T-helper 2 cell (primary cell): ENCODE measurements at regions not wholly inside any gene's neighbourhood (a gene's known extent, or its start where the extent isn't known, plus 50 kb on each side); places are given as distances from the start of the nearest gene placed in this dataset.

Experiments
- DNase-seq, 5 experiments: peaks; one replicate each; pipeline versions ENCODE4 v3.0.0 to v3.0.0-alpha.2; 2012 to 2022

DNA sequence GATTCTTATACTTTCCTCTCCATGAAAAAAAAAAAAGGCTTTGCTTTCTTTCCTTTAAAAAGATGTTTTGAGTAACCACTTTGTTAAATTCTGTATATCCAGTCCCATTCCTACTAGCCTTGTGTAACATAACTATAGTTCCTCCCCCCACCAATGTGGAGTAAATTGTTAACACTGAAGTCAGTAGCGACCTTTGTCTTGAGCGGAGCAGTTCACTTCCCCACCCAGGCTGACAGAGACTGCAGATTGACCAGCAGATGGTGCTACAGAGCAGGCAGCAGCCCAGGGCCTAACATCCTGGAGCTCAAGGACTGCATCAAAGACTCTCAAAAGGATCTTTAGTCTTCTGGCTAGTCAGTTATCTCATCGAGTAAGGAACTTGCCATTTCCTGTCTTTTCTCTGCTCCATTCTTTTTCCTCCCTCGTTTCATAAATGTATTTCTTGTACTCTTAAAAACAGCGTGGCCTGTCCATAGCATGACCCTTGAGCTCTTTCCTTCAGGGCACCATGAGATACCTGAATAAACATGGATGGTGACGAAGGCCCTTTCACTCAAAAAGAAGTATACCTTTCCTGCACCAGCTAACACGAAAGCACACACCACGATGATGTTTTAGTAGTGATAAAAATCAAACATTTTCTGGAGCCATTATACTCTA is 503.5 kb upstream of the PKN2 start:
- peak in 3 of 5 experiments; percentile 19 to 70 (median 29) for DNase-seq

DNA sequence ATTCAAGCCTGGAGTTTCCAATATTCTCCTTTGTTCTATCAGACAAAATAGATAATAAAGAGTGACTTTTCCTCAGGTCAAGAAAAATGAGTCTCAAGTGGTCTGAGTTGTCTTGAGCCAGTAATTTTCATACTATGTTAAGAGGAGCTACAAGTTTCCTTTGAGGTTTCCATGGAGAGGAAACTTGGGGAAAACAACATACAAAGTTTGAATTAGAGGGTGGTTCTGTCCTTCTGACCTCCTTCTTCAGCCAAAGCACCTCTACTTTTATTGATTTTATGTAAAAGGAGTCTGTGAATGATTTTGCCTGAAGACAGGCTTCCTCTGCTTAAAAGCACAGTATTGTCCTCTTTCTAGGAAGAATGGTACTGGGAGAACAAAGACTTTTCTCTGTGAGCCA is 497.2 kb upstream of the PKN2 start:
- DNase-seq, result no peak

DNA sequence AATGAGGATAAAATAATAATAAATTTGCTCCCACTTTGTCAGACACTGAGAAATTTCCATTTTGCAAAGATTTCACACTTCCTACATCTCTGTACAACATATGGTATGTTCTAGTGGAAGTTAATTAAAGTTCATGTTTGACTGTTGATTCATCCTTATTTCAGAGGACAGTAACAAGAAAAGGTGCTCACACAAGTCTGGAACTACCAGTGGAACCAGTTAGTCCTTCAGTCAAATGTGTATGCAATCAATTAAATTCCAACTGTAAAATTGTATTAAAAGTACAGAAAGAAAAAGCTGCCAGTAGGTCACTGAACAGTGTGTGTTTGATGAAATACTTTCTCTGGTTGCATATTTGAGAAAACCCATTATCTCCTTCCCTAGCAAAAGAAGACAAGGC is 496.0 kb upstream of the PKN2 start:
- DNase-seq, result no peak

DNA sequence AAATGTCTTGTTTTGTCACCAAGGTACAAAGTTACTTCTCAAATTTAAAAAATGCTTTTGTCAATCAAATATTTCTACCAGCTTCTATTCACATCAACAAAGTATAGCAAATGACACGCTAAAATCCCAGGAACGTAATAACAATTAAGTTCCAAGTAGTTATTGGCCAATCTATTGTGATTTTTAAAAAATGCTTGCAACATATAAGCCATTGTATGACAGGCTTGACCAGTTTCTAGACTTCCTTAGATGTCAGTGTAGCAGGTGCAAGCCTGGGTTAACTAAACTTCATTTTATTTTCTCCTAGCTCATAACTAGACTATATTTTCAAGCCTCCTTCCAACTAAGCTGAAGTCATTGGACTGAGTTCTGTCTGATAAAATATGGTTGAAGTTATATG is 494.5 kb upstream of the PKN2 start:
- DNase-seq, result no peak

DNA sequence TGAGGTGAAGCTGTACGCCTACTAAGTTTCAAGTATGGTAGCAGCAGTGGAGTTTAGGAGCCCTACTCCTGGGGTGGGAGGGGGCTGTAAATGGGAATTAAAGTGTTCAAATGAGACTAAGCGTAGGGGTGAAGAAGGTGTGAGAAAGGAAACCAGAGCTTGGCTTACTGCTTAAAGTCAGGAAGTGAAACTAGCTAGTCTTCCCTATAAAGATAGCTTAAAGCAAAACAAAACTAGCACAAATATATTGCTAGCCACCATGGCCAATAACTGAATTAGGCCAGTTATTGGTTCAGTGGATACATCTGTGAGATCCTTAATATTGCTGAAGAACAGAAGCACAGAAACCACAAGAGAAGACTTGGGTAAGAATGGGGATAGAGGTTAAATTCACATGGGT is 492.2 kb upstream of the PKN2 start:
- DNase-seq, result peak in 1 of 5 experiments; percentile 46

DNA sequence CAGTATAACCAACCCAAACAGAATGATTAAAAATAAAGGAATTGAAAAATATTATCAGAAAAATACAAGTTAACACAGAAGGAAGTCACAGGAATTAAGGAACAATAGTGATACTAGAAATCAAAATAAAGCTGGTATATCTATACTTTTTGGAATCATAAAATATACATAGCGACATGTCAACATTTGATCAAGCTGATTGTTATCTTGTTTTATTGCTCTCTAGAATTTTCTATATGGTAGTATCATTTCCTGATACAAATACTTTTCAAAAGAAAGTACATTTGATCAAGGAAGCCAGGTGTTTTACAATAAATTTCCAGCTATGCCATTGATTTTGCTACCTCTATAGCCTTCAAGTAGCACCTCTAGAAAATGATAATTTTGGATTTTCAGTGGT is 489.5 kb upstream of the PKN2 start:
- no peak for DNase-seq

DNA sequence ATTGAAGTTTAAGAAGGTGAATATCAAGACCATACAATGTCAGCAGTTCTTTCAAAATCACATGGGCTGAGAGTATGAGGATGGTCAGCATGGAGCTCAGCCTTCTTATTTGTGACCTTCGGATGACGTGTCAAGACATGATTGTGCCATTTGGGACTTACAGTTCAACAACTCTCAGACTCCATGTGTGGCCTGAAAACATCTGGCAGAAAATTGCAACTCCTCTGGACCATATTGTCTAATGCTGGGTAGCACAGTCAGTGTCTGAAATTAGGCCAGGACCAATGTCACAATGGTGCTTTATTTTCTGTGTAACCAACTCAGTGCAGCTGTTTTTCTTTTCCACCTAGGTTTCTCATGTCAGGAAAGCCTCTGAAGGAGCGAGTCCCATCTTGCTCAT is 483.5 kb upstream of the PKN2 start:
- DNase-seq, result no peak

DNA sequence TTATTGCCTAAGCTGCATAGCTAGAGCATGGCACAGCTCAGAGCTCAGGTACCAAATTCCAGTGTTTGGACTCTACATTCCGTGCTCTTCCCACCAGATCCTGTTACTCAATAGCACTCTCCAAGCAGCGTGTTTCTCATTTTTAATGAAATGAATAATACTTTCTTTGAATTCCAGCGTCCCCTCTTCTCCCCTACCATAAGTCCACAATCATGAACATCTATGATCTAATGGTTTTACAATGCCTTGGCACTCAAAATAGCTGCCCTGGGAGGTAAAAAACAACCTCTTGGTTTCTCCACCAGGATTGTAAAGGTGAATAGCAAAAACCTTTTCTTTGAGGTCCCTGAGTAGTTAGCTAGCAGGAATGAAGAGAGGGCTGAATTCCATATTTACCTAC is 480.0 kb upstream of the PKN2 start:
- no peak for DNase-seq

DNA sequence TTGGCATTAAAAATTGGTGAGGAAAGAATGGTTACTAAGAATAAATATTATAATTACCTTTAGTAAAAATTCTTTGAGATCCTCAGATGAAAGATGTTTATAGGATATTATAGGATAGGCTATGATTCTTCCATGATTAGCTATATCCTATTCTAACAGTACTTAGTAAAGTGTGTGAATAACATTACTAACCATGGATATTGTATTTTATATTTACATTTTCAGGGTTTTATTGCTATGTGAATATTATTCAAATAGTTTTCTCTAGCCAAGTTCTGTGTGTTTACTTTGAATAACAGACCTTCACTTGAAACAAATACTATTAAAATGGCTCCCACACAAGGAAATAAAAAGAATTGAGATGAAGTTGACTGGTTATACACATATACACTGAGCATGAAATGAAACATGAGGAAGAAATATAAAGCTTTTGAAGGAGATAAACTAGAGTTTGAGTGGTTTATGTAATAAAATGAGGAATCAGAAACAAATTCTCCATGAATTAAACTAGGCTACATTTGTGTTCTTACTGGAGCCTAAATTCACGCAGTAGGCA is 479.4 kb upstream of the PKN2 start:
- DNase-seq, result no peak

DNA sequence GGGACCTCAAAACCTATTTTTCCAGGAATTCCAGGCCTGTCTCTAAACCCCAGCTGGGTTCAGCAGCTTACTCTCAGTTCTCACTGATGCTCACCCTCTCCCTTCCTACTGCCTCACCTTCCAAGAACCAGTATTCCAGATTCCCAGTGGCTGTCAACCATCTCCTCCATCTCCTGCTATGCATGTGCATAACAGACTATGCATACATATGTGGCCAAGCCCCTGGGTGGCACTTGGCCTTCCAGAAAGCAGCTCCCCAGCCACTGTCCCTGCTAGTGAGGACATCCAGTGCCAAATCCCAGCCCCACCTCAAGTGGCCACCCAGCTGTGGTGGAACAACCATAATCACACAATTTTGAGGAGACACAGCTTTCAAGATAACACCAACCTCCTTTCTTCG is 475.7 kb upstream of the PKN2 start:
- DNase-seq, result no peak

DNA sequence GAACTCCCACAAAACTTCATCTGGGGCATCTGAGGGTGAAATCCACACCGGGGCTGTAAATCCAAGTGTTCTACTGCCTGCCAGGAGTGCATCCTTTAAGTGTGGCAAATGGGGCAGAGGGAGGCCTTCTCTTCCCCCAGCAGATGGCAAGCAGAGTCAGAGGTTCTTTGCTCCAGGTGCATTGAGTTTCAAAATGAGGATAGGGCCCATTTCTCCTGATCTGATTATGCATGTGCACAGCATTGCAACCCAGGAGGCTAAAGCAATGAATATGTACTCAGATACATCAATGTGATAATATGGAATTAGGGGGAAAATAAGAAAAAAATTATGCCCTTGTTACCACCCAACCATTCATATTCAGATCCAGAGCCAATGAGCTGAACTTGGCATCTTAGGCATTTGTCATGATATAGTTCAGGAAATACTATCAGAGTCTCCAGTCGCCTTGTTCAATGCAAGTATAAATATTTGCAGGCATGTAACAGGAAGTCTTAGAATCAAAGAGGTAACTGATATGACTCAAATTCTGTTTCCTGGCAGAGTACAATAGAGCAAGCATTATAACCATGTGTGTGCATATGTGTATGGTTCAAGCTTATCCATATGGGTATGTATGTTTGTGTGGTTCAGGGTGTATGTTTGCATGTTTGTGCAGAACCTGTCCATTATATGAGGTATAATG is 473.8 kb upstream of the PKN2 start:
- peak in 1 of 5 experiments; percentile 78 for DNase-seq

DNA sequence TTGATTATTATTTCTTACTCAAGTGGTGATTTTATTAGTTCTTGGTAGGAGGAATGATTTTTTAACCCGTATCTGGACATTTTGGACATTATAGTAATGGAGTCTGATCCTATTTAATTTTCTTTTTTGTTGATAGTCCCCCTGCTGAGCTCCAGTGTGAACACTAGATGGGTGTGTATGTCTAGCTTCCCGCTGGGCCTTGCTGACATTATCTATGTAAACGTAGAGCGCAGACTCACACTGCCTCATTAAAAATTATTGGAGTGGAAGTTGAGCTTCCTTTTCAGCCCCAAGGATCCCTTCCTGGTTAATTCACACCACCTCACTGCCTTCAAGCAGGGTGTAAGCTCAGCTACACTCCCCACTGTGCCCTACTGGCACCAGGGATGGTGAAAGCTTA is 467.6 kb upstream of the PKN2 start:
- DNase-seq, result no peak

DNA sequence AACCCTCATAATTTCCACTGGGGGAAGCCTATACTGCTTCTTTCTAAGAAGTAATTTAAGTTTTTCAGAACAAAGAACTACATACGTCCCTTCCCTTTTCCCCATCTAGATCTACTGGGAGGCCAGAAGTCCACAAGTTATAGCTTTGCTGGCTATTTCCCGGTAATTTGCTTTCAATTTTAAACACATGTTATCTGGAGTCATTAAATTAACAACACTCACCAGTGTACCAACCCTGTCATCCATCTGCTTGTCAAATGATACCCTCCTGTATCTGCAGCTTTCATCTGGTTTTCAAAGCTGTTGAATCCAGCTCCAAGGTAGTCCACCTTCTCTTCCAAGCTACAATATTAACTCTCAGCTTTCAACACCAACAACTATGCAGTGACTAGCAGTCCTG is 466.7 kb upstream of the PKN2 start:
- no peak for DNase-seq

DNA sequence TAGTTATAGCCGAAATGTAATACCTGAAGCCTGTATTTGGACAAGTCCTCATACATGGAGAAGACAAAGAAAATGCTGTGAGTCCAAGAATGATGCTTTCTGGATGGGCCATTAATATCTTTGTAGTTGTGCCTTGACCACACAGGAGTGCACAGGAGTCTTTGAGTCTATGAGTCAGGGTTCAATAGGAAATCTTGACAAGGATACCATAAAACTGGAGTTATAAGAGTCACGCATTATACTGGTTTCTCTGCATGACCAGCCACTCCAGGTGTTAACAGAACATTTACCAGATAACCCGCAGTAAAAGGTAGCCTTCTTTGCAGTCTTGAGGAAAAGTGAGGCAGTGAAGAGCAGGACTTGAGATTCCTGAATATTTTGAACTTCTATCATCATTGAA is 464.6 kb upstream of the PKN2 start:
- no peak for DNase-seq

DNA sequence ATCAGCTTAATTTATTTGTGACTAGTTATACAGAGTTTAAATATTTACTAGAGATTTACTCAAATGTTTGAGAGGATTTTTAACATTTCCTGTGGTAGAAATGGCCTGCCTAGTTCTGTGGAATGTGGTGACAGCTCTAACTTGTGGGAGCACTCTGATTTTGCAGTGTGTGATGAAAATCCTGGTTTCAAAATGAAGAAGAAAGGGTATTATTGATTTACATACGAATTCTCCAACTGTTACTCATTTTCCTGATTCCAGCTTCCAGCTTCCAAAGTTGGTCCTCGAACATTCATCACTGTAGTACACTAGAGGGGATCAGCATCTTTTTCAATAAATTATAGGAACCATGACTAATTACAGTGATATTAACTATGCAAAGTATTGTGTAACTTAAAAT is 462.7 kb upstream of the PKN2 start:
- no peak for DNase-seq

DNA sequence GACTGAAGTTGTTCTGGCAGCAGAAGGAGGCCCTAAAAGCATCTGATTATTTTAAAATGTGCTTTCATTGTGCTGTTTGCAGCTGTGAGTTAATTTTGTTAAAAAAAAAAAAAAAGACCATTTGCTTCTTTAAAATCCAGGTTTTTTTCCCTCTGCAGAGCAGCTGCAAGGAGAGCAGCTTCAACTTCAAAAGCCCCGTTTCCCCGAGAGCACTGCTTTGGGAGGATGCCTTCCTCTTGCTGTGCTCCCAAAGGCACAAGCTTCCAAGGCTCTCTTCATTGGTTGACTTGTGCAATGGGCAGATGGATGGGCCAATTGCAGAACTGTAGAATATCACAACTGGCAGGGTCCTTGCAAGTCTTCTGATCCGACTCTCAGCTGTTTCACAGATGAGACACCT is 459.2 kb upstream of the PKN2 start:
- no peak for DNase-seq

DNA sequence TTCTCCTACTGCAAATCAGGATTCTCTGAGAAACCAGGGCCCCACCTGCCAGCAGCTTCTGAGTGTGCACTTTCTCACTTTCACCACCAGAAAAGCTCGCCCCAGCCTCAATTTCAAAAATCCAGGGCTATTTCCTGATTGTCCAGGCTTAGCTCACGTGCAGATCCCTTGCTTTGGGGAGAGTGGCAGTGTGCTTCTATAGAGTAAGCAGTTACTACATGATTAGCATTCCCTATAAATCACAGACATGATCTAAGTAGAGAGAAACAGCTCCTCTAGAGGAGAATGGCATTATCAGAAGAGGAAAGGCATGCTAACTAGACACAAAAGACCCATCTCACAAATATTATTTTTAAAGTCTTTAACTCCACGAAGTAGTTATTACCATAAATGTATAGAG is 456.0 kb upstream of the PKN2 start:
- no peak for DNase-seq

DNA sequence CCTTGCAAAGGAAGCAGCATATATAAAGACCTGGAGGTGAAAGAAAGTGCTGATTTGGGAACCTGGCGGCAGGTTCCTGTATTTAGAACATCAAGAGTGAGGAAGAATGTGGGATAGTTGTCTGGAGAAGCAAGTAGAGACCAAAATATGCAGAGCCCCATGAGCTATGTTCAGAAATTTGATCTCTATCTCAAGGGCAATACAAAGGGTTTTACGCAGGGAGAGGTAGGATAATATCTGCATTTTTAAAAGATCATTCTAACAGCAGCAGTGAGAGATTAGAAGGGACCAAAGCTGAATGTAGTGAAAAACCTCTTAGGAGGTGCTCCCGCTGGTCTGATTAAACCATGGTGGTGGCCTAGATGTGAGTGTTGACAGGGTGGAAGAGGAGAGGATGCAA is 453.9 kb upstream of the PKN2 start:
- DNase-seq, result no peak

DNA sequence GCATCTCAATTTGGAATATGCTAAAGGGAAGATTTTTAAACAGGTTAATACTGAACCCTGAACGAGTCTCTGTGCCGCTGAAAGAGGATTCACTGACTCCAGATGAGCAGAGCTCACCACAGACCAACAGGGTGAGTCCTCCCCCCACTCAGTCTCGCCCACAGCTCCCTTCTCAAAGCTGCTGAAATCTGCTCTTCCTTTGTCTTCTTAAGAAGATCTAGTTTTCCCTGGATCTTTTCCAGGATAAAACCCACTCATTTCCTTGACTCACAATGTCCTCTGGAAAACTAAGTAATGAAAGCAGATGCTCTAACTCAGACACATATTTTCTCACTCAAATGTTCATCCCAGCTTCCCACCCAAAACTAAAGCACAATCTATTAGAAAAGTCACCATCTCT is 447.0 kb upstream of the PKN2 start:
- no peak for DNase-seq

DNA sequence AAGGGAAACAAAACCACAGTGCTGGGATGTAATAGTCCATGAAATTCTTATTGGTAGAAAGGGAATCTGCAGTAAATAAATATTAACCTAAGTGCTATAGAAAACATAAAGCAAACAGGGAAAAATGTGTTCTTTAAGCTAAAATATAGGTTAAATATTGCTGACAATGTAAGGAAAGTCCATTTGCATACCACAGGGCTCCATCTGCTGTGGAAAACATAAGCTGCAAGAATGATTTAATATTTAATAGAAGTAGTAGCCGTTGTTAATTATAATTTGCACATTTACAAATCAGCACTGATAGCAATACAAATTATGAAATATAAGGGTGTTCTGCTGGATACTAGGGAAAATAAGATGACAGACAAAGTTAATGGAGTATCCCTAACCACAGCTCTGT is 444.9 kb upstream of the PKN2 start:
- DNase-seq, result no peak

DNA sequence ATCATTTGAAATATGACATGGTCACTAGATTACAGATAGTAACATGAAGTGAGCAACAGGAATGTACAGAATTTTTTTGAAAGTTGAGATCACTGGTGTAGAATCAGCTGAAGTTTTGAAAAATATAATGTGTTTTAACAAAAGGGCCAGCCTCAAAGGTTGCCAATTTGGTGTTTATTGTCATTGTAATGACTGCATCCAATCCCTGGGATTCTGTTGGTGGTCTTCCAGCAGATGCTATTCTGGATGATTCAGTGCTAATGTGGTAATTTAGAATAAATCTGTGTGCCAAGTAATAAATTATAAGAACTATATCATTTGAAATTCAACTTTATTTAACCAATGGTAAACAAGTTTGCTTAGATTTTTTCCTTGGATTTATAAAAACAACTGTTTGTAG is 436.4 kb upstream of the PKN2 start:
- no peak for DNase-seq

DNA sequence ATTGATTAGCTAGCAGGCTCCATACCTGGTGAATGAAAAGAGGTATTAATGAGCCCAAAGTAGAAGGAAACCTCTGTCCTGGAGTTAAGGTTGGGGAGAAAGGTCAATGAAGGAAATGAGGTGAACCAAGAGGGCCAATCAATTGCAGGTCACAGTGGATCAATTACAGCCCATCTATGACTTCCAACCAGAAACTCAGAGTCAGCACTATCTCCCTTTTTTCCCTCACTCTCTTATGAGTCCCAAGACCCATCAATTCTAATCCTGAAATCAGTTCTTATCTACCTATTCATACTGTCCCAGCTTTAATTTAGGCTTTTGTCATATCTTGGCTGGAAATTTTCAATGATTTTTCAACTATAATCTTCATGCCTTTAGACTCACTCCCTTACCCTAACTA is 433.2 kb upstream of the PKN2 start:
- DNase-seq, result no peak

DNA sequence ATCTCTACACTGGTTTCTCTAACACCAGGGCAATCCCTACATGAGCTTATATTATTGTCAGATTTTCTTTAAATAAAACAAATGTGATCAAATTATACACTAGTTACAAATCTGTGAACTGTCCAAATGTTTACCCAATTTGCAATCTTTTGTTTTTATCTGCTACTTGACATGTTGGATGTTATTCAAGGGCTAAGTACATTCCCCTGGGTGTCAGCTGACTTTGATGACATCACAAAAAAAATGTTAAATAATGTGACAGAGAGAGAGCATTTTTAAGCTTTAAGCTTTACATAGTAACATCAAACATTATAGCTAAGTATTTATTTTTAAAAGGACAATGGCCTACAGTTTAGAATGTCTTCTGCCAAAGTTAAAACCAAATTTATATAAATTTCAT is 431.3 kb upstream of the PKN2 start:
- no peak for DNase-seq

DNA sequence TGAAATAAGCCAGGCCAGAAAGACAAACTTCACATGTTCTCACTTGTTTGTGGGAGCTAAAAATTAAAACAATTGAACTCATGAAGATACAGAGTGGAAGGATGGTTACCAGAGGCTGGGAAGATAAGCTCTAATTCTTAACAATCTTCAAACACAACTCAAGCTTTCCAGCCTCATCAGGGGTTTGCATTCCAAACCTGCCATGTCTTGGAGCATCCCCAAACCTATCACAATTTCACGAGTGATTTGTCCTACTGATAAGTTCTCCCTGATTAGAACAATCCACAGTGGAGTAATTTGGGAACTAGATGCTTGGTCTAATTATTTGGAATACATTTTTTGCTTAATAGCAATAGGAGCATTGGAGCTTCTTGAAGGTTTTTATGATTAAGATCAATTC is 418.5 kb upstream of the PKN2 start:
- DNase-seq, result no peak

DNA sequence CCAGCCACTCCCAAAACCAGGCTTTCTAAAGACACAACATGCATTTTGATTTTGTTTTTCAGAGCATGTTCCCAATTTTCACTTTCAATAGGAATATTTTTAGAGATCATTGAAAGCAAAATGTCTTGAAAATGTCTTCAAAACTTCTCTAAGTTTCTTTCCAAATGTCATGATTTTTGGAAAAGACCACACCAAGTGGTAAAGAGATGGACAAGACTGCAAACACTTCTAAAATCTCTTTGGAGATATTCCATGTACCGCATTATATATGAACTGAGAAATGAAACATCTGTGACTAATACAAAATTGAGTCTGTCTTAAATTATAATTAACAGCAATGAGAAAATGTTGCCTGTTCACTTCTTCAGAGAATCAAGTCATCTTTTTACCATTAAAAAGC is 418.0 kb upstream of the PKN2 start:
- DNase-seq, result no peak
